Heart right ventricle (tissue), 16 donors: ENCODE measurements at regions not wholly inside any gene's neighbourhood (a gene's known extent, or its start where the extent isn't known, plus 50 kb on each side); places are given as distances from the start of the nearest gene placed in this dataset.

Experiments
- ATAC-seq, 8 donors: fragments of 200-7000 bp; cut with Tn5 transposase; one replicate each; pipeline ENCODE4 v1.9.1; 2020; ENCODE audit warnings: mild to moderate bottlenecking in 8 of 8, moderate library complexity in 8 of 8, moderate number of reproducible peaks in 1 of 8
- DNase-seq, 2 donors: peaks; one replicate each; pipeline ENCODE4 v3.0.0-alpha.2; 2020
- H3K27ac ChIP-seq, 10 donors: fragments of 200-600 bp; sonication (generic) in 2 of 10; one replicate each; pipeline versions ENCODE4 v1.5.0 to v1.8.0; 2020 to 2022; ENCODE audit warnings: mild to moderate bottlenecking in 3 of 10
- H3K27me3 ChIP-seq, 7 donors: fragments of 200-600 bp; one replicate each; pipeline ENCODE4 v1.8.0; 2021 to 2022; ENCODE audit warnings: mild to moderate bottlenecking in 2 of 7
- H3K36me3 ChIP-seq, 9 donors: fragments of 200-600 bp; sonication (generic) in 1 of 9; one replicate each; pipeline versions ENCODE4 v1.5.0 to v1.8.0; 2020 to 2022; ENCODE audit warnings: mild to moderate bottlenecking in 2 of 9
- H3K4me1 ChIP-seq, 9 donors: fragments of 200-600 bp; sonication (generic) in 1 of 9; one replicate each; pipeline versions ENCODE4 v1.5.0 to v1.8.0; 2020 to 2022; ENCODE audit warnings: mild to moderate bottlenecking in 4 of 9
- H3K4me3 ChIP-seq, 10 donors: fragments of 200-600 bp; sonication (generic) in 2 of 10; one replicate each; pipeline versions ENCODE4 v1.5.0 to v1.8.0; 2020 to 2022; ENCODE audit warnings: mild to moderate bottlenecking in 7 of 10, moderate library complexity in 2 of 10
- H3K9me3 ChIP-seq, 11 donors: fragments of 200-600 bp in 10 of 11; sonication (generic) in 2 of 11; one replicate each; pipeline versions ENCODE4 v1.5.0 to v1.8.0; 2013 to 2022; ENCODE audit warnings: mild to moderate bottlenecking in 2 of 11, control low read depth in 1 of 11, moderate library complexity in 1 of 11
- WGBS, 2 donors: extraction: QIAGEN DNeasy Blood & Tissue Kit; methylation state at CpG; one replicate each; pipeline ENCODE4 v1.1.7; 2013; ENCODE audit warnings: inconsistent platforms in 1 of 2; 5-methylcytosine and 5-hydroxymethylcytosine counted together
- intact Hi-C, 10 donors: fragments of 100-400 bp; cut with DNase I; formaldehyde crosslinking; loops; one replicate each; pipeline versions ENCODE4 v1.11.1 to v1.14.2; 2022
- TF ChIP-seq, protein P1 (sequence below), 9 donors: fragments of 200-600 bp; sonication (generic) in 2 of 9; IDR thresholded peaks; one replicate each; pipeline versions ENCODE4 v1.5.0 to v1.8.0; 2021 to 2022; ENCODE audit warnings: antibody characterized with exemption in 9 of 9, mild to moderate bottlenecking in 5 of 9, moderate library complexity in 1 of 9
- donor health status: Arrhythmogenic right ventricular cardiomyopathy.
- donor health status: ischemic (EF 13 %, LVEDD 7.1; RV severe dilation, severe dysfunction).
- donor health status: healthy with polysubstance abuse.
- donor health status: DM: no; HTN: yes; CAD: no.
- donor health status: DM: no; HTN: no; CAD: no.
- donor health status: ischemic (EF 25% LVEDD 6.9; RV normal size, moderate dysfunction).
- donor health status: ischemic (EF 25% LVEDD 5.7; RV mildly dilated, moderate dysfunction).
- donor health status: healthy.
- donor health status: DM: yes; HTN: yes; CAD: no.
- donor health status: Ischemic cardiomyopathy.
- donor health status: ischemic (EF 35%, LVEDD 5.7; RV mildly dilated, moderate dysfunction).
- donor health status: nonischemic (EF 11% LVEDD 7.7; RV severe dilation, severe dysfunction).
- donor health status: DM: yes; HTN: yes; CAD: no.
- donor health status: PGD.
- donor health status: ischemic (EF 29% LVEDD 5.4; RV normal size, mild dysfunction).
- donor health status: nonischemic (EF 23%, LVEDD 6.1; RV moderate dilation, normal function).

DNA sequence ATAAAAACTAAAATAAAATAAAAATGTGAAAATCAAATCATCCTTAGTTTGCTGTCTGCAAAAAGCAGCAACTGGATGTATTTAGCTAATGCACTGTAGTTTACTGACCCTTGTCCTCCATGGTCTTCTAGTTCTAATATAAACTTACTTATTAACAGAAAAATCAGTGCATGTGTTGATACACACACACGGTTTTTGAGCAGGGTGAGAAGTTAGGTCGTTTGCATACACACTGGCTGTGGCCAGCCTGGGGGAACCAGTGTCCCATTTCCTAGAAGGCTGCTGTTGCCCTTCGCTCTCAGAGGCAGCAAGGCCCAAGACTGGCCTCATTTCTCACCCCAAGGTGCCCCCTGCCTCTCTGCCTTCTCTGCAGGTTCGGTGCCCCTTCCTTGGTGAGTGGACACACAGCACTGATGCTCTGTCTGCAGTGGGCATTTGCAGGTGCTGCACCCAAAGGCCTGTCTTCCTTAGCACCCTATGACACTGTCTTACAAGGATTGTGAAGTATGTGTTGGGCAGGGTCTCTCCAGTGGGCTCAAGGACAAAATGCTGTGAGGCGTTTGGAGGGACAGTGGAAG, 168.5 kb downstream of the SCP2D1 start:
- no peaks in the 10 kb centered on the region for H3K27me3 ChIP-seq
- no peak for ATAC-seq
- no peaks in the 10 kb centered on the region for H3K4me1 ChIP-seq
- intact Hi-C loops: no loop called here
- no peak overlapping the region for H3K27ac ChIP-seq
- H3K9me3 ChIP-seq: no peaks in the 10 kb centered on the region
- H3K4me3 ChIP-seq: no peak overlapping the region
- WGBS, 2 donors: 63 to 72% methylated on average over 5 of the region's 5 CpGs
- TF ChIP-seq, protein P1, sequence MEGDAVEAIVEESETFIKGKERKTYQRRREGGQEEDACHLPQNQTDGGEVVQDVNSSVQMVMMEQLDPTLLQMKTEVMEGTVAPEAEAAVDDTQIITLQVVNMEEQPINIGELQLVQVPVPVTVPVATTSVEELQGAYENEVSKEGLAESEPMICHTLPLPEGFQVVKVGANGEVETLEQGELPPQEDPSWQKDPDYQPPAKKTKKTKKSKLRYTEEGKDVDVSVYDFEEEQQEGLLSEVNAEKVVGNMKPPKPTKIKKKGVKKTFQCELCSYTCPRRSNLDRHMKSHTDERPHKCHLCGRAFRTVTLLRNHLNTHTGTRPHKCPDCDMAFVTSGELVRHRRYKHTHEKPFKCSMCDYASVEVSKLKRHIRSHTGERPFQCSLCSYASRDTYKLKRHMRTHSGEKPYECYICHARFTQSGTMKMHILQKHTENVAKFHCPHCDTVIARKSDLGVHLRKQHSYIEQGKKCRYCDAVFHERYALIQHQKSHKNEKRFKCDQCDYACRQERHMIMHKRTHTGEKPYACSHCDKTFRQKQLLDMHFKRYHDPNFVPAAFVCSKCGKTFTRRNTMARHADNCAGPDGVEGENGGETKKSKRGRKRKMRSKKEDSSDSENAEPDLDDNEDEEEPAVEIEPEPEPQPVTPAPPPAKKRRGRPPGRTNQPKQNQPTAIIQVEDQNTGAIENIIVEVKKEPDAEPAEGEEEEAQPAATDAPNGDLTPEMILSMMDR (IDR thresholded peaks at IDR 0.05): no peak
- H3K36me3 ChIP-seq: no peaks in the 10 kb centered on the region
- no peak for DNase-seq

DNA sequence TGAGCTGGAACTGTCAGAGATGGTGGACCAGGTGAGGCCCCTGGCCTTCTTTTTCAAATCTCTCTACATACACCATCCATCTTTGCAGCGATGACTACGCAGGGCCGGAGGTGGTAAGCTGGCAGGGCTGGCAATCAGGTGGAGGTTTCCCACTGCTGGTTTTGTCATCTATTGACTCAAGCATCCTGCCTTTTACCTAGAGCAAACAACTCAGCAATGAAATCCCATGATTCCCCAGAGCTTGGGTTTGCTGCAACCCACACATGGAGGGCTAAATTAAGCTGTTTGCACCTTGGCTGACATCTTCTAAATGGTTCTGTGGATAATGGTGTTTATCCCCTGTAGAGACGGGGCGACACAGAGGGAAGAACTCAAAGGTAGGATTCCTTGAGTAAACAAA, 170.2 kb downstream of the SCP2D1 start:
- TF ChIP-seq, protein P1 (IDR thresholded peaks at IDR 0.05): no peak
- Histone ChIP-seq H3K27me3 (no peaks in the 10 kb centered on the region), H3K4me1 (no peaks in the 10 kb centered on the region), H3K36me3 (no peaks in the 10 kb centered on the region), H3K9me3 (no peaks in the 10 kb centered on the region), H3K27ac (no peak overlapping the region), H3K4me3 (no peak overlapping the region)
- DNase-seq: no peak
- no peak for ATAC-seq
- WGBS, 2 donors: 79 to 85% methylated on average over 5 of the region's 5 CpGs
- intact Hi-C loops: no loop called here

DNA sequence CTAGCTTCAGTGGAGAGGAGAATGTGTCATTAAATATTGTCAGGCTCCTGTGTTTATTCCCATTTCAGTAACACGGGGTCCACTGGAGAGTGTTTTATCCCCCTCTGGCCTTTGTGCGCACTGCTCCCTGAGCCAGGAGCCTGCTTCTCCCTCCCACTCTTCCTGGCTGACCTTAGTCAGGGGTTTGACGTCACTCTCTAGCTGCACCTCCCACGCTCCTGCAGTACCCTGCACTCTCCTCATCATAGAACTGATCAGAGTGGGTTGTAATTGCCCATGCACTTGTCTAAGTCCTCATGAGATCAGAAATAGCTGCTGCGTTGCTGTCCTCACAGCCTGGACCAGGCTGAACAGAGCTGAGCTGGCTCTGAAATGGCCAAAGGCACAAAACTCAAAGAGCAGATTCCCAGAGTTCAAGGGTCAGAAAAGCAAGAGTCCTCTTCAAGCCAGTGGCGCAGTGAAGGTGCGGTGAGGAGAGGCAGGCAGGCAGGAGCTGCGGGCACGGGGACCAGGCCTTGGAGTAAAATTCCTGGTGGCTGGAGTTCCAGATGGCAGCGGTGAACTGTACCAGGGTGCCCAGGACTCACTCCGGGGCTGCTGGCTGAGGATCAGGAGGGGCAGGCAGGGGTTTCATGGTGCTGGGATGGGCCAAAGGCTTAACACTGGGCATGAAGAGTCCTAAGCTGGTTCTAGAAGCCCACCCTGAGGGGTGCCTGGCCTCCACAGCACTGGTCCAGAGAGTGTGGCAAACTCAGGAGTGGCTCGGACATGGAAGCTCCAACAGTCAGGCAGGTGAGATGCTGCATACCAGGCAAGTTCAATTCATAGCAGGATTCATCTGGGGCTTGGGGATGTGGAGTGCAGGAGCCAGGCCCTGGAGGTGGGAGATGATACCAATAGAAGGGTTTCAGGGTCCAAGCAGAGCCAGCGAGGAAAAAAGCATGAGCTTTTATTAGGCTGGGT, 170.9 kb downstream of the SCP2D1 start:
- Histone ChIP-seq H3K27me3 (no peaks in the 10 kb centered on the region), H3K9me3 (no peaks in the 10 kb centered on the region), H3K4me1 (no peaks in the 10 kb centered on the region), H3K4me3 (no peak overlapping the region), H3K27ac (no peak overlapping the region), H3K36me3 (no peaks in the 10 kb centered on the region)
- 71 to 74% methylated on average over 13 of the region's 13 CpGs for WGBS, 2 donors
- DNase-seq (no peak), ATAC-seq (peak in 4 of 8 donors; percentile 43 to 82 (median 54))
- TF ChIP-seq, protein P1 (IDR thresholded peaks at IDR 0.05): no peak
- intact Hi-C loops: no loop called here

DNA sequence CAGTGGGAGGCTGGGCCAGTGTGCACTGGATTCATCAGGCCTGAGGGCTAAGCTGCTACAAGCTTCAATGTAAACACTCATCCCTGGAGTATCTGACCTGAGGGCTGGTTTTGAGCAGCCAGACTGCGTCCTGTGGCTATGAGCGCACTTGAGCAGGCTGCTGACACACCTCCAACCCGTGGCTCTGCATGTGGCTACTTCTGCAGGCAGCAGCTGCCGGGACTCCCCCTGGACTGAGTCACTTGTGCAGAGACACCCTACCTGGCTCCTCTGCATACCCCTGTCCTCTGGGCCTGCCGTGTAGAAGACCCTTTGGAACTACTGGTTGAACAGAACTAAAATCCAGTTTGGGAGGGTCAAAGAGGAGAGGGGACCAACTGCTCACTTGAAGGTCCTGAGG, 172.0 kb downstream of the SCP2D1 start:
- DNase-seq (no peak), ATAC-seq (no peak)
- Histone ChIP-seq H3K27me3 (no peaks in the 10 kb centered on the region), H3K4me1 (no peaks in the 10 kb centered on the region), H3K9me3 (no peaks in the 10 kb centered on the region), H3K4me3 (no peak overlapping the region), H3K36me3 (no peaks in the 10 kb centered on the region), H3K27ac (no peak overlapping the region)
- TF ChIP-seq, protein P1 (IDR thresholded peaks at IDR 0.05): no peak
- intact Hi-C loops: no loop called here
- WGBS, 2 donors: 85 to 97% methylated on average over 5 of the region's 5 CpGs
